ENCODE measurements at regions not wholly inside any gene's neighbourhood (a gene's known extent, or its start where the extent isn't known, plus 50 kb on each side); places are given as distances from the start of the nearest gene placed in this dataset.

DNA sequence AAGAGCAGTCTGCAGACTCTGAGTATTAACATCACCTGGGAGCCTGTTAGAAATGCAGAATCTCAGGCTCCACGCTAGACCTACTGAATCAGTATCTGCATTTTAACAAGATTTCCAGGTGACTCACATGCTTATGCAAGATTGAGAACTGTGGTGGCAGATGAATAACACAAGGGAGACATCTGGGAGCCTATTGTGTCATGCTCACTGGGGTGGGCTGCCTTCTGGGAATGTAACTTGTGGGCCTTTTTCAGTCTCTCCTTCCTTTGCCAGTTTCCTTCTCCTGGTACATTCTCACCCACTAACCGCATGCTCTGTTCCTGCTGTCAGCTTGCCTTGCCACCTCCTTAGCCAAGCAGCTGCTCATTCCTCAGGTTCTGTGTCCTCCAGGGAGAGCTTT is 176.6 kb upstream of the C9orf72 start:
- TF ChIP-seq, protein P1, sequence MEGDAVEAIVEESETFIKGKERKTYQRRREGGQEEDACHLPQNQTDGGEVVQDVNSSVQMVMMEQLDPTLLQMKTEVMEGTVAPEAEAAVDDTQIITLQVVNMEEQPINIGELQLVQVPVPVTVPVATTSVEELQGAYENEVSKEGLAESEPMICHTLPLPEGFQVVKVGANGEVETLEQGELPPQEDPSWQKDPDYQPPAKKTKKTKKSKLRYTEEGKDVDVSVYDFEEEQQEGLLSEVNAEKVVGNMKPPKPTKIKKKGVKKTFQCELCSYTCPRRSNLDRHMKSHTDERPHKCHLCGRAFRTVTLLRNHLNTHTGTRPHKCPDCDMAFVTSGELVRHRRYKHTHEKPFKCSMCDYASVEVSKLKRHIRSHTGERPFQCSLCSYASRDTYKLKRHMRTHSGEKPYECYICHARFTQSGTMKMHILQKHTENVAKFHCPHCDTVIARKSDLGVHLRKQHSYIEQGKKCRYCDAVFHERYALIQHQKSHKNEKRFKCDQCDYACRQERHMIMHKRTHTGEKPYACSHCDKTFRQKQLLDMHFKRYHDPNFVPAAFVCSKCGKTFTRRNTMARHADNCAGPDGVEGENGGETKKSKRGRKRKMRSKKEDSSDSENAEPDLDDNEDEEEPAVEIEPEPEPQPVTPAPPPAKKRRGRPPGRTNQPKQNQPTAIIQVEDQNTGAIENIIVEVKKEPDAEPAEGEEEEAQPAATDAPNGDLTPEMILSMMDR (IDR thresholded peaks at IDR 0.05) = no peak
- TF ChIP-seq POLR2AphosphoS5 (IDR thresholded peaks at IDR 0.05; ENCODE audit: low read depth, low read length) = no peak
- TF ChIP-seq SIN3A (IDR thresholded peaks at IDR 0.05; ENCODE audit: borderline replicate concordance, insufficient read depth, low read depth, low read length) = no peak
- no peak for TF ChIP-seq TCF7L2 (IDR thresholded peaks at IDR 0.05; ENCODE audit: low read depth, low read length)
- TF ChIP-seq, protein P2, sequence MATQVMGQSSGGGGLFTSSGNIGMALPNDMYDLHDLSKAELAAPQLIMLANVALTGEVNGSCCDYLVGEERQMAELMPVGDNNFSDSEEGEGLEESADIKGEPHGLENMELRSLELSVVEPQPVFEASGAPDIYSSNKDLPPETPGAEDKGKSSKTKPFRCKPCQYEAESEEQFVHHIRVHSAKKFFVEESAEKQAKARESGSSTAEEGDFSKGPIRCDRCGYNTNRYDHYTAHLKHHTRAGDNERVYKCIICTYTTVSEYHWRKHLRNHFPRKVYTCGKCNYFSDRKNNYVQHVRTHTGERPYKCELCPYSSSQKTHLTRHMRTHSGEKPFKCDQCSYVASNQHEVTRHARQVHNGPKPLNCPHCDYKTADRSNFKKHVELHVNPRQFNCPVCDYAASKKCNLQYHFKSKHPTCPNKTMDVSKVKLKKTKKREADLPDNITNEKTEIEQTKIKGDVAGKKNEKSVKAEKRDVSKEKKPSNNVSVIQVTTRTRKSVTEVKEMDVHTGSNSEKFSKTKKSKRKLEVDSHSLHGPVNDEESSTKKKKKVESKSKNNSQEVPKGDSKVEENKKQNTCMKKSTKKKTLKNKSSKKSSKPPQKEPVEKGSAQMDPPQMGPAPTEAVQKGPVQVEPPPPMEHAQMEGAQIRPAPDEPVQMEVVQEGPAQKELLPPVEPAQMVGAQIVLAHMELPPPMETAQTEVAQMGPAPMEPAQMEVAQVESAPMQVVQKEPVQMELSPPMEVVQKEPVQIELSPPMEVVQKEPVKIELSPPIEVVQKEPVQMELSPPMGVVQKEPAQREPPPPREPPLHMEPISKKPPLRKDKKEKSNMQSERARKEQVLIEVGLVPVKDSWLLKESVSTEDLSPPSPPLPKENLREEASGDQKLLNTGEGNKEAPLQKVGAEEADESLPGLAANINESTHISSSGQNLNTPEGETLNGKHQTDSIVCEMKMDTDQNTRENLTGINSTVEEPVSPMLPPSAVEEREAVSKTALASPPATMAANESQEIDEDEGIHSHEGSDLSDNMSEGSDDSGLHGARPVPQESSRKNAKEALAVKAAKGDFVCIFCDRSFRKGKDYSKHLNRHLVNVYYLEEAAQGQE (IDR thresholded peaks at IDR 0.05; ENCODE audit: insufficient read depth in 1 of 2, low read depth in 2 of 2, low read length in 1 of 2) = no peak
